IMR-90 (cell line): ENCODE measurements at regions not wholly inside any gene's neighbourhood (a gene's known extent, or its start where the extent isn't known, plus 50 kb on each side); places are given as distances from the start of the nearest gene placed in this dataset.

Experiments used
- ATAC-seq: fragments of 200-7000 bp; cut with Tn5 transposase; 2 replicates; pipeline ENCODE4 v1.9.1; 2020; ENCODE audit warnings: low read depth, mild to moderate bottlenecking, moderate library complexity
- BruUV-seq: library from RNA; stranded (reverse); fragments of 400-500 nt; replicated peaks from 2 replicates; lab custom pipeline; 2021; lab: Mats Ljungman, UMichigan
- CTCF ChIA-PET: fragments of 300-600 bp; formaldehyde crosslinking; extraction: SDS; loops from one replicate; lab custom pipeline; 2021; ENCODE audit warnings: antibody characterized with exemption; lab: Yijun Ruan, JAX
- POLR2A ChIA-PET: fragments of 300-600 bp; sonication (Branson Sonifier 250); formaldehyde crosslinking; loops from one replicate; lab custom pipeline; 2022; ENCODE audit warnings: antibody characterized with exemption; ENCODE audit not compliant: unreplicated experiment; lab: Charles Lee
- DNase-seq: peaks from one replicate; pipeline ENCODE4 v3.0.0; 2013
- H2AFZ ChIP-seq: replicated peaks from 2 replicates; pipeline ENCODE3; 2013; ENCODE audit warnings: low read length, mild to moderate bottlenecking; ENCODE audit not compliant: poor library complexity
- H2AK5ac ChIP-seq: 2 replicates; pipeline ENCODE4 v1.6.1; 2013; ENCODE audit warnings: low read depth, low read length, inconsistent platforms
- H2AK9ac ChIP-seq: replicated peaks from 2 replicates; pipeline ENCODE3; 2013; ENCODE audit warnings: mild to moderate bottlenecking, low read depth, low read length, moderate library complexity; ENCODE audit not compliant: poor library complexity
- H2BK120ac ChIP-seq: 2 replicates; pipeline ENCODE4 v1.6.1; 2013; ENCODE audit warnings: low read depth, low read length, inconsistent platforms
- H2BK15ac ChIP-seq: 3 replicates; pipeline ENCODE4 v1.6.1; 2013; ENCODE audit warnings: low read depth, low read length, inconsistent platforms
- H2BK20ac ChIP-seq: 2 replicates; pipeline ENCODE4 v1.6.1; 2013; ENCODE audit warnings: low read depth, mild to moderate bottlenecking, inconsistent platforms, low read length, moderate library complexity
- H2BK5ac ChIP-seq: 2 replicates; pipeline ENCODE4 v1.6.1; 2013; ENCODE audit warnings: mild to moderate bottlenecking, low read depth, low read length, inconsistent platforms; ENCODE audit not compliant: poor library complexity, severe bottlenecking
- H3K14ac ChIP-seq: replicated peaks from 2 replicates; pipeline ENCODE4 v1.6.1; 2013; ENCODE audit warnings: low read depth, low read length, inconsistent platforms
- H3K18ac ChIP-seq: 2 replicates; pipeline ENCODE4 v1.6.1; 2013; ENCODE audit warnings: low read depth, low read length, control low read depth
- H3K23ac ChIP-seq: 2 replicates; pipeline ENCODE4 v1.6.1; 2013; ENCODE audit warnings: low read depth, low read length, inconsistent platforms
- H3K27ac ChIP-seq: 2 replicates; pipeline ENCODE4 v1.5.1; 2013; ENCODE audit warnings: mild to moderate bottlenecking, control low read depth, low read length; ENCODE audit not compliant: insufficient read depth
- H3K27me3 ChIP-seq: 2 replicates; pipeline ENCODE4 v1.6.1; 2013; ENCODE audit warnings: low read length; ENCODE audit not compliant: control insufficient read depth, insufficient read depth
- H3K36me3 ChIP-seq: 2 replicates; pipeline ENCODE4 v1.6.1; 2013; ENCODE audit warnings: low read length, mixed read lengths; ENCODE audit not compliant: control insufficient read depth, insufficient read depth
- H3K4ac ChIP-seq: 2 replicates; pipeline ENCODE4 v1.6.1; 2013; ENCODE audit warnings: low read depth, low read length, inconsistent platforms
- H3K4me1 ChIP-seq: 2 replicates; pipeline ENCODE4 v1.6.1; 2013; ENCODE audit warnings: low read length, mixed read lengths; ENCODE audit not compliant: control insufficient read depth, insufficient read depth
- H3K4me2 ChIP-seq: 2 replicates; pipeline ENCODE4 v1.6.1; 2013; ENCODE audit warnings: low read depth, mild to moderate bottlenecking, control low read depth, low read length, moderate library complexity
- H3K4me3 ChIP-seq: 2 replicates; pipeline ENCODE4 v1.5.1; 2013; ENCODE audit warnings: low read depth, mild to moderate bottlenecking, control low read depth, low read length, moderate library complexity; ENCODE audit not compliant: insufficient read depth
- H3K56ac ChIP-seq: 2 replicates; pipeline ENCODE4 v1.6.1; 2013; ENCODE audit warnings: low read length, inconsistent platforms; ENCODE audit not compliant: insufficient read depth; ENCODE audit errors: extremely low read depth
- H3K79me1 ChIP-seq, 2 experiments: 2 replicates each; pipeline ENCODE4 v1.6.1; 2013; ENCODE audit warnings: low read length in 2 of 2, inconsistent platforms in 1 of 2, low read depth in 1 of 2
- H3K9ac ChIP-seq: 2 replicates; pipeline ENCODE4 v1.6.1; 2013; ENCODE audit warnings: low read depth, low read length, control low read depth
- H3K9me1 ChIP-seq: 2 replicates; pipeline ENCODE4 v1.6.1; 2013; ENCODE audit warnings: low read length, inconsistent platforms; ENCODE audit not compliant: insufficient read depth
- H3K9me3 ChIP-seq: 2 replicates; pipeline ENCODE4 v1.6.1; 2013; ENCODE audit warnings: low read length; ENCODE audit not compliant: control insufficient read depth, insufficient read depth
- H4K20me1 ChIP-seq: 2 replicates; pipeline ENCODE4 v1.6.1; 2013; ENCODE audit warnings: low read length, inconsistent platforms; ENCODE audit not compliant: insufficient read depth
- H4K5ac ChIP-seq: 2 replicates; pipeline ENCODE4 v1.6.1; 2013; ENCODE audit warnings: mild to moderate bottlenecking, low read depth, low read length, control low read depth
- H4K8ac ChIP-seq, 2 experiments: 2 replicates each; pipeline ENCODE4 v1.6.1; 2013; ENCODE audit warnings: low read depth in 2 of 2, low read length in 2 of 2, control low read depth in 1 of 2, inconsistent platforms in 1 of 2
- H4K91ac ChIP-seq: 2 replicates; pipeline ENCODE4 v1.6.1; 2013; ENCODE audit warnings: low read depth, low read length, inconsistent platforms; ENCODE audit not compliant: insufficient read depth
- MAZ ChIP-seq: IDR thresholded peaks from 2 replicates; pipeline ENCODE4 v1.6.1; 2012; ENCODE audit warnings: low read depth, mild to moderate bottlenecking, low read length, improper control_type of control experiment, moderate library complexity, borderline replicate concordance
- MXI1 ChIP-seq: IDR thresholded peaks from 2 replicates; pipeline ENCODE4 v1.6.1; 2012; ENCODE audit warnings: low read depth, mild to moderate bottlenecking, low read length, moderate library complexity, borderline replicate concordance
- NFE2L2 ChIP-seq: fragments of 150-350 bp; IDR thresholded peaks from 2 replicates; pipeline ENCODE4 v1.6.1; 2016; ENCODE audit warnings: low read depth, mild to moderate bottlenecking, low read length
- POLR2A ChIP-seq: IDR thresholded peaks from 2 replicates; pipeline ENCODE4 v1.6.1; 2012; ENCODE audit warnings: mild to moderate bottlenecking, low read depth, low read length
- RAD21 ChIP-seq: IDR thresholded peaks from 2 replicates; pipeline ENCODE4 v1.6.1; 2012; ENCODE audit warnings: low read length, improper control_type of control experiment
- RCOR1 ChIP-seq: IDR thresholded peaks from 2 replicates; pipeline ENCODE4 v1.6.1; 2012; ENCODE audit warnings: mild to moderate bottlenecking, low read length, improper control_type of control experiment; ENCODE audit not compliant: insufficient replicate concordance
- SMC3 ChIP-seq: fragments of 150-350 bp; IDR thresholded peaks from 2 replicates; pipeline ENCODE4 v1.6.1; 2016; ENCODE audit warnings: low read depth, mild to moderate bottlenecking, antibody characterized with exemption, low read length, moderate library complexity
- WGBS, 2 experiments: methylation state at CpG; one replicate each; pipeline versions ENCODE4 v1.1.5 to v1.1.7; 2013; ENCODE audit warnings: missing lambda C conversion rate in 2 of 2; ENCODE audit not compliant: insufficient read length in 1 of 2; ENCODE audit errors: extremely low coverage in 2 of 2; 5-methylcytosine and 5-hydroxymethylcytosine counted together
- dilution Hi-C: fragments of 300-500 bp; cut with HindIII; formaldehyde crosslinking; loops from one replicate; pipeline ENCODE4 v1.14.3; 2018; ENCODE audit warnings: low sequenced_read_pairs; ENCODE audit not compliant: unreplicated experiment
- in situ Hi-C: fragments of 300-500 bp; cut with MboI; formaldehyde crosslinking; loops from 3 replicates; pipeline ENCODE4 v1.14.3; 2019; ENCODE audit warnings: low sequenced_read_pairs, inconsistent platforms, mixed read lengths
- intact Hi-C: fragments of 100-400 bp; cut with micrococcal nuclease; formaldehyde crosslinking; loops from 2 replicates; pipeline ENCODE4 v1.10.0; 2022
- TF ChIP-seq, protein P1 (sequence below): conservative IDR thresholded peaks from 2 replicates; pipeline ENCODE4 v1.5.1; 2012; ENCODE audit warnings: mild to moderate bottlenecking, low read depth, low read length, improper control_type of control experiment
- TF ChIP-seq, protein P2 (sequence below): fragments of 150-350 bp; IDR thresholded peaks from 2 replicates; pipeline ENCODE4 v1.6.1; 2016; ENCODE audit warnings: low read depth, mild to moderate bottlenecking, low read length, moderate library complexity, borderline replicate concordance

DNA sequence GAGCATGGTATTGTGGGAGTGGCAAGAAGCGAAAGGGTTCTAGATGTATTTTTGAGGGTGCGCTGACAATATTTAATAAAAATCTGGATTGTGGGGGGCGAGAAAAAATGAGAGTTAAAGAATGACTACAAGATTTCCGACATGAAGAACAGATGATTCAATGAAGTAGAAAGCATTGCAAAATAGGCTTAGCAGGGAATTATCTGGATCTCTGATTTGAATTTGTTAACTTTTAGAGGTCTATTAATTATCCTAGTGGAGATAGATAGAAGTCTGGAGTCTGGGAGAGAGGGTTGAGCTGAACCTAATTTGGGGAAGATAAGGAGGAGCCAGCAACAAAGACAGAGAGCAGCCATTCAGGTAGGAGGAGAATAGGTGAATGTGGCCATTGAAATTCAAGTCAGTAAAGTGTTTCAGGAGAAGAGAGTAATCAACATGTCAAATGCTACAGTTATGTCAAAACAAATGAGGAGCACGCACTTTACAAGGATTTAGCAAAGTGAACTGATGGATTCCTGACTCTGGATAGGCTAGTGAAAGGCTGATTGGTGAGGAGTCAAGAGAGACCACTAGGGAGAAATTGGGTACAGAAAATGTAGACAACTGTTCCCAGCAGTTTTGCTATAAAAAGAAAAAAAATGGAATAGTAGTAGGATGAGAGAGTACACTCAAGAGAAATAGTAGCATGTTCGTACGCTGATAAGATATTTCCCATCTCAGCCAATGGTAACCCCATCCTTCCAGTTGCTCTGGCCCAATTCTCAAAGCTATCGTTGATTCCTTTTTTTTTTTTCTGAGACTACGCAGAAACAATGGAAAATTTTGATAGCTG lies 393.2 kb upstream of the CXADR start:
- no TSS peak for BruUV-seq
- Histone ChIP-seq H4K91ac (no peak overlapping the region), H3K9me1 (no peaks in the 10 kb centered on the region), H3K23ac (no peak overlapping the region), H4K5ac (no peak overlapping the region), H3K4me2 (no peak overlapping the region), H2BK120ac (no peak overlapping the region), H3K18ac (no peak overlapping the region), H3K4ac (no peak overlapping the region), H3K27me3 (no peaks in the 10 kb centered on the region), H3K4me3 (no peak overlapping the region), H2AFZ (no peak overlapping the region), H3K36me3 (no peaks in the 10 kb centered on the region), H3K9ac (no peak overlapping the region), H4K8ac (no peak overlapping the region), H3K9me3 (no peaks in the 10 kb centered on the region; the same call in 1 of the 2 replicates), H4K20me1 (no peaks in the 10 kb centered on the region), H3K27ac (no peak overlapping the region), H2AK9ac (no peak overlapping the region), H3K14ac (no peak overlapping the region), H3K79me1 (no peaks in the 10 kb centered on the region), H2BK20ac (no peak overlapping the region), H3K4me1 (no peaks in the 10 kb centered on the region), H3K56ac (no peak overlapping the region), H2BK15ac (no peak overlapping the region), H2AK5ac (no peak overlapping the region), H2BK5ac (no peak overlapping the region)
- no peak for TF ChIP-seq MAZ
- TF ChIP-seq, protein P1, sequence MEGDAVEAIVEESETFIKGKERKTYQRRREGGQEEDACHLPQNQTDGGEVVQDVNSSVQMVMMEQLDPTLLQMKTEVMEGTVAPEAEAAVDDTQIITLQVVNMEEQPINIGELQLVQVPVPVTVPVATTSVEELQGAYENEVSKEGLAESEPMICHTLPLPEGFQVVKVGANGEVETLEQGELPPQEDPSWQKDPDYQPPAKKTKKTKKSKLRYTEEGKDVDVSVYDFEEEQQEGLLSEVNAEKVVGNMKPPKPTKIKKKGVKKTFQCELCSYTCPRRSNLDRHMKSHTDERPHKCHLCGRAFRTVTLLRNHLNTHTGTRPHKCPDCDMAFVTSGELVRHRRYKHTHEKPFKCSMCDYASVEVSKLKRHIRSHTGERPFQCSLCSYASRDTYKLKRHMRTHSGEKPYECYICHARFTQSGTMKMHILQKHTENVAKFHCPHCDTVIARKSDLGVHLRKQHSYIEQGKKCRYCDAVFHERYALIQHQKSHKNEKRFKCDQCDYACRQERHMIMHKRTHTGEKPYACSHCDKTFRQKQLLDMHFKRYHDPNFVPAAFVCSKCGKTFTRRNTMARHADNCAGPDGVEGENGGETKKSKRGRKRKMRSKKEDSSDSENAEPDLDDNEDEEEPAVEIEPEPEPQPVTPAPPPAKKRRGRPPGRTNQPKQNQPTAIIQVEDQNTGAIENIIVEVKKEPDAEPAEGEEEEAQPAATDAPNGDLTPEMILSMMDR, result no peak
- TF ChIP-seq POLR2A, result no peak
- no peak for TF ChIP-seq SMC3
- TF ChIP-seq RCOR1, result no peak
- no peak for TF ChIP-seq RAD21
- TF ChIP-seq NFE2L2, result no peak
- TF ChIP-seq MXI1, result no peak
- TF ChIP-seq, protein P2, sequence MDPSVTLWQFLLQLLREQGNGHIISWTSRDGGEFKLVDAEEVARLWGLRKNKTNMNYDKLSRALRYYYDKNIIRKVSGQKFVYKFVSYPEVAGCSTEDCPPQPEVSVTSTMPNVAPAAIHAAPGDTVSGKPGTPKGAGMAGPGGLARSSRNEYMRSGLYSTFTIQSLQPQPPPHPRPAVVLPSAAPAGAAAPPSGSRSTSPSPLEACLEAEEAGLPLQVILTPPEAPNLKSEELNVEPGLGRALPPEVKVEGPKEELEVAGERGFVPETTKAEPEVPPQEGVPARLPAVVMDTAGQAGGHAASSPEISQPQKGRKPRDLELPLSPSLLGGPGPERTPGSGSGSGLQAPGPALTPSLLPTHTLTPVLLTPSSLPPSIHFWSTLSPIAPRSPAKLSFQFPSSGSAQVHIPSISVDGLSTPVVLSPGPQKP, result no peak
- ATAC-seq, result no peak
- in situ Hi-C loops (no loop called here), intact Hi-C loops (no loop called here), dilution Hi-C loops (no loop called here)
- DNase-seq, result no peak
- ChIA-PET CTCF (no interaction called here), POLR2A (no interaction called here)
- 56% methylated on average over 4 of the region's 9 CpGs; no CpG with 5 or more reads in 1 of the 2 experiments for WGBS, 2 experiments
